ENCODE measurements at regions not wholly inside any gene's neighbourhood (a gene's known extent, or its start where the extent isn't known, plus 50 kb on each side); places are given as distances from the start of the nearest gene placed in this dataset.

- H3K9me3 ChIP-seq (ENCODE audit: control insufficient read depth, insufficient read depth, low read length) = no peaks in the 10 kb centered on the region
- no peak overlapping the region for H3K9ac ChIP-seq (ENCODE audit: low read depth, low read length)
- no peaks in the 10 kb centered on the region for H3K4me1 ChIP-seq (ENCODE audit: insufficient read depth, low read length)
- H3K36me3 ChIP-seq (ENCODE audit: insufficient read depth, low read length) = no peaks in the 10 kb centered on the region
Measured at GRCh38 chr16:64308721-64309120, 813.1 kb downstream of the CDH11 start.

DNA sequence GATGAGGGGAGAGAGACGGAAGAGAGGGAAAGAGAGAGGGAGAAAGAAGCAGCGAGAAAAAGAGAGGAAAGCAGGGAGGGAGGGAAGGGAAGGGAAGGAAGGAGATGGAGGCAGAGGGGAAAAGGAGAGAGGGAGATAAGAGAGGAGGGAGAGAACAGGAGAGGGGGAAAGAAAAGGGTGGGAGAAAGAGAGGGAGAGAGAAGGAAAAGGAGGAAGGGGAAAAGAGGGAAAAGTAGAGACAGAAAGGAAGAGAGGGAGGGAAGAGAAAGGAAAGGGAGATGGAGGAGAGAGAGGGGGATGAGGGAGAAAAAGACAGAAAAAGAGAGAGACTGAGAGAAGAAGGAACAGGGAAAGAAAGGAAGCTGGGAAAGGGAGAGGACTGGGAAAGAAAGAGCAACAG, 814.4 kb downstream of the CDH11 start:
- no peak overlapping the region for H3K9ac ChIP-seq (ENCODE audit: low read depth, low read length)
- no peaks in the 10 kb centered on the region for H3K4me1 ChIP-seq (ENCODE audit: insufficient read depth, low read length)
- H3K9me3 ChIP-seq (ENCODE audit: control insufficient read depth, insufficient read depth, low read length) = no peaks in the 10 kb centered on the region
- no peaks in the 10 kb centered on the region for H3K36me3 ChIP-seq (ENCODE audit: insufficient read depth, low read length)

DNA sequence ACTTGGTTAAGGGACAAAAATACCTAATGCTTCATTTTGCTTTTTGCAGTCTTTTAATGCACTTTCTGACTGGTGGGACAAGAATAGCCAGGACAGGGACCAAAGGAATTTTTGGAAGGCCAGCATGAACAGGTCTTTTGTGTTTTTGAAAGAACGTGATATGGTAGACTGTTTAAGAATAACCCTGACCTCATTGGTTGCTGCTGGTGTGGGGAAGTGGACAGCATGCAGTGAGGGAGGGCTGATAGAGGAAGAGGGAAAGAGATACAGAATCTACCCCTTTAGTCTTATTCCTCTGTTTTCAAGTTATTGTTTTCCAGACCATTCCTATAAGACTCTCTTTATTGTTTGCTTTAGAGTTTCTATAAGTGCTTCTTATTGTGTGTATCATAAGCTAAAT, 816.2 kb downstream of the CDH11 start:
- H3K4me1 ChIP-seq (ENCODE audit: insufficient read depth, low read length) = no peaks in the 10 kb centered on the region
- H3K9me3 ChIP-seq (ENCODE audit: control insufficient read depth, insufficient read depth, low read length) = no peaks in the 10 kb centered on the region
- H3K9ac ChIP-seq (ENCODE audit: low read depth, low read length) = no peak overlapping the region
- no peaks in the 10 kb centered on the region for H3K36me3 ChIP-seq (ENCODE audit: insufficient read depth, low read length)

DNA sequence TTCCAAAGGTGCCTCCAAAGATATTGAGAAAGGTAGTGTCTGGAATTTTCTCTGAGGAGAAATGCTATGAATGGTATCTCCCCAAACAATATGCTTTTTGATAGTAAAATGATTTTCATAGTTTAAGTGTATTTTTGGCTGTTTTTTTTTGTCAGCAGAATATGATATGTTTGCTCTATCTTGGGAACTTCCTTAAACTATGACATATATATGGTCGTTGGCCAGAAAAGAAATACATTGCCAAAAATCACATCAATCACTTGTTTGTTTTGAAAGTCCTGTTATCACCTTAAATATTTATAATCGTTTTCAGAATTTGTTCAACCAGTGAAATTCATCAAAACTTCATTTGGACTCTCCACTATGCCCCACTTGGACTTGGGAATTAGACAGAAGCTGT, 816.9 kb downstream of the CDH11 start:
- no peaks in the 10 kb centered on the region for H3K9me3 ChIP-seq (ENCODE audit: control insufficient read depth, insufficient read depth, low read length)

GRCh38 chr16:64304396-64304795, 817.5 kb downstream of the CDH11 start:
- Histone ChIP-seq H3K4me1 (ENCODE audit: insufficient read depth, low read length) (no peaks in the 10 kb centered on the region), H3K9me3 (ENCODE audit: control insufficient read depth, insufficient read depth, low read length) (no peaks in the 10 kb centered on the region), H3K9ac (ENCODE audit: low read depth, low read length) (no peak overlapping the region), H3K36me3 (ENCODE audit: insufficient read depth, low read length) (no peaks in the 10 kb centered on the region)

More for the DNA sequence above, 816.9 kb downstream of the CDH11 start:
- no peaks in the 10 kb centered on the region for H3K4me1 ChIP-seq (ENCODE audit: insufficient read depth, low read length)
- no peak overlapping the region for H3K9ac ChIP-seq (ENCODE audit: low read depth, low read length)
- H3K36me3 ChIP-seq (ENCODE audit: insufficient read depth, low read length) = no peaks in the 10 kb centered on the region

DNA sequence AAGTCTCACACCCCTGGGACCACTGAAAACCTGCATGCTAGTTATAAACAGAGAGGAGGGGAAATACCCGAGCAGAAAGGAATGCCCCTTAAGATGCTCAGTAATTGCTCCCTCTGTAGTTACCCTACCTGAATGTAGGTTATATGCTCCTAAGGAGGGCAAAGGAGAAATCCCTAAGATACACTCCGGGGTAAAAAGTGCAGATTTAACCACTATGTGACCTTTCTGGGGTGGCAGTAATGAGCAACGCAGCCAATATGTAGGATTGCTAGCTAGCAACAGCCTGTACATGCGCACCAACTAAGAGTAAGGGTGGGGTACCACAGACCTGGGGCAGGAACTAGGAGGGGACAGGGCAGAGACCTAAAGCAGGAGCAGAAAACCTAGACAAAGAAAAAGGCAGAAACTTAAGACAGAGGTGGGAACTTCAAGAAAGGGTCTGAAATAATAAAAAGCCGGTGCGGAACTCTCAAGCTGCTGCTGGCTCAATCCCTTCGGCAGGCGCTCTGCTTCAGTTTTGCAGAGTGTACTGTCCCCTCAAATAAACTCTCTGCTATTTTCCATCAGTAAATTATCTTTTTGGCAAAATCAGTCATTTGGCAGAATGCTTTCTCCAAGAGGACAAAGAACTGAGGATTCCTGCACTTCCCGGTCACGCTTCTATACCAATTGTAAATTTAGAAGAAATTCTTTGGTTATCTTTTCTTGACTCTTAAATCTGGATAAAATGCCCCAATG, 823.8 kb downstream of the CDH11 start:
- H3K36me3 ChIP-seq (ENCODE audit: insufficient read depth, low read length) = no peaks in the 10 kb centered on the region
- H3K9ac ChIP-seq (ENCODE audit: low read depth, low read length) = no peak overlapping the region
- H3K4me1 ChIP-seq (ENCODE audit: insufficient read depth, low read length) = no peaks in the 10 kb centered on the region
- H3K9me3 ChIP-seq (ENCODE audit: control insufficient read depth, insufficient read depth, low read length) = no peaks in the 10 kb centered on the region

DNA sequence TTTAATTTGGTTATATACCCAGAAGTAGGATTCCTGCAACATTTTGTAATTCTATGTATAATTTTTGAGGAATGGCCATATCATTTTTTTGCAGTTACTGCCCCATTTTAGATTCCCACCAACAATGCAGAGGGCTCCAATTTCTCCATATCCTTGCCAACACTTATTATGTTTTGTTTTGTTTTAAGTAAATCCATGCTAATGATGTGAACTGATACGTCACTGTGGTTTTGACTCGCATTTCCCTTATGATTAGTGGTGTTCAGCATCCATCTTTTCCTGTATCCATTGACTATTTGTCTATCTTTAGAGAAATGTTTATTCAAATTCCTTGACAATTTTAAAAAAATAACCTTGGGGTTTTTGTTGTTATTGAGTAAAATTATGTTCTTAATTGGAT, 826.4 kb downstream of the CDH11 start:
- Histone ChIP-seq H3K9me3 (ENCODE audit: control insufficient read depth, insufficient read depth, low read length) (no peaks in the 10 kb centered on the region), H3K9ac (ENCODE audit: low read depth, low read length) (no peak overlapping the region), H3K36me3 (ENCODE audit: insufficient read depth, low read length) (no peaks in the 10 kb centered on the region), H3K4me1 (ENCODE audit: insufficient read depth, low read length) (no peaks in the 10 kb centered on the region)

GRCh38 chr16:64292953-64293352, 828.9 kb downstream of the CDH11 start:
- Histone ChIP-seq H3K36me3 (ENCODE audit: insufficient read depth, low read length) (no peaks in the 10 kb centered on the region), H3K9ac (ENCODE audit: low read depth, low read length) (no peak overlapping the region), H3K4me1 (ENCODE audit: insufficient read depth, low read length) (no peaks in the 10 kb centered on the region), H3K9me3 (ENCODE audit: control insufficient read depth, insufficient read depth, low read length) (no peaks in the 10 kb centered on the region)

GRCh38 chr16:64292161-64292560, 829.7 kb downstream of the CDH11 start:
- Histone ChIP-seq H3K9me3 (ENCODE audit: control insufficient read depth, insufficient read depth, low read length) (no peaks in the 10 kb centered on the region), H3K36me3 (ENCODE audit: insufficient read depth, low read length) (no peaks in the 10 kb centered on the region), H3K4me1 (ENCODE audit: insufficient read depth, low read length) (no peaks in the 10 kb centered on the region), H3K9ac (ENCODE audit: low read depth, low read length) (no peak overlapping the region)

DNA sequence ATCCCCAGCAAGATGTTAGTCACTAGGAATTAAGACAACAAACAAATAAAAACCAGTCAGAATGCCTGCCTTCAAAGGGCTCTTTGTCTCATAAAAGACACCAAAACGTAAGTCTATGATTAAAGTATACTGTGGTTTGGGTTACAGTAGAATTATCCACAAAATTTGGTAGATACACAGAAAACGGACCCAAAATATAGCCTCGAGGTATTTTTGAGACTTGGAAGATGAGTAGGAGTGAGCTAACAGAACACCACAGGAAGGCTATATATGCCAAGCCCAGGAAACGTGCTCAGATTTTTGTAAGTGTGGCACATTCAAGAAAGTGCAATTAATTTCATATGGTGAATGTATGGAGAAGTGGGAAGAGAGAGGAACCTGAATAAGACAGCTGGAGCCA, 831.4 kb downstream of the CDH11 start:
- no peaks in the 10 kb centered on the region for H3K4me1 ChIP-seq (ENCODE audit: insufficient read depth, low read length)
- no peaks in the 10 kb centered on the region for H3K36me3 ChIP-seq (ENCODE audit: insufficient read depth, low read length)
- H3K9ac ChIP-seq (ENCODE audit: low read depth, low read length) = no peak overlapping the region
- no peaks in the 10 kb centered on the region for H3K9me3 ChIP-seq (ENCODE audit: control insufficient read depth, insufficient read depth, low read length)

- H3K9ac ChIP-seq (ENCODE audit: low read depth, low read length) = no peak overlapping the region
- no peaks in the 10 kb centered on the region for H3K4me1 ChIP-seq (ENCODE audit: insufficient read depth, low read length)
- no peaks in the 10 kb centered on the region for H3K9me3 ChIP-seq (ENCODE audit: control insufficient read depth, insufficient read depth, low read length)
- no peaks in the 10 kb centered on the region for H3K36me3 ChIP-seq (ENCODE audit: insufficient read depth, low read length)
Measured at GRCh38 chr16:64287655-64288528, 834.0 kb downstream of the CDH11 start.

DNA sequence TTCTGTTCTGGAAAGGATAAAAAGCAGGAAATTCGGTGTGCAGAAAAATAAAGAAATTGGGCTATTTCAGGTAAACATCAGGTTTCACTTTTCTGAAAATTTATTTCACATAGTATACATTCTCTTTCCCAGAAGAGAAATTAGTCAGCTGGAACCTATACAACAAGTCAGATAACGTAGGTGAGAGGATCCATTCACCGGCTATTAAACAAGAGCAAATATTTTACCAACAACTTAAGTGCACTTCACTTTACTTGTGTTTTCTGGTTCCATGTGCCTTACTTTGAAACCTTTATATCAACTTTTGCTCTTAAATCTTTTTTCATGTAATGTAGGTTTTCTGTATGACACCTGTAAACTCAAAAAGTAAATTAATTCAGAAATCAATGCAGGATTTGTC, 839.7 kb downstream of the CDH11 start:
- Histone ChIP-seq H3K36me3 (ENCODE audit: insufficient read depth, low read length) (no peaks in the 10 kb centered on the region), H3K9me3 (ENCODE audit: control insufficient read depth, insufficient read depth, low read length) (no peaks in the 10 kb centered on the region; the same call in 1 of the 2 replicates), H3K9ac (ENCODE audit: low read depth, low read length) (no peak overlapping the region), H3K4me1 (ENCODE audit: insufficient read depth, low read length) (no peaks in the 10 kb centered on the region)

GRCh38 chr16:64280317-64280716, 841.5 kb downstream of the CDH11 start:
- H3K36me3 ChIP-seq (ENCODE audit: insufficient read depth, low read length) = no peaks in the 10 kb centered on the region
- no peak overlapping the region for H3K9ac ChIP-seq (ENCODE audit: low read depth, low read length)
- no peaks in the 10 kb centered on the region for H3K4me1 ChIP-seq (ENCODE audit: insufficient read depth, low read length)
- H3K9me3 ChIP-seq (ENCODE audit: control insufficient read depth, insufficient read depth, low read length) = no peaks in the 10 kb centered on the region; the same call in 1 of the 2 replicates

DNA sequence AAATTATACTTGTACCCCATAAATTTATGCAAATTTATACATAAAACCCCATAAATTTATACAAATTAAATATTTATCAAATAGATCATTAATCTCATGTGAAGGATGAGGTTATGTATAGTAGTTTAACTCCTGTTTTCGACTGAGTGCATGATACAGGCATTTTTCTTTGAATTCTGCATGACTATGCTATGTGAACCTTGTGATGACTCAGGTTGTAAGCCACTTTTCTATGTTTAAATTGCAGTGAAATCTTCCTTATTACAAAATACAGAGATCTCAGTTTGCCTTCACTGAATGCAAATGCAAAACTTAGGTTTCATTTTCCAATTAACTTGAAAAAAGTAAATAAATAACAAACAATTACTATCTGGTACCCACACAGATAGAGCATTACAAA, 843.7 kb downstream of the CDH11 start:
- Histone ChIP-seq H3K9me3 (ENCODE audit: control insufficient read depth, insufficient read depth, low read length) (no peaks in the 10 kb centered on the region; the same call in 1 of the 2 replicates), H3K36me3 (ENCODE audit: insufficient read depth, low read length) (no peaks in the 10 kb centered on the region), H3K4me1 (ENCODE audit: insufficient read depth, low read length) (no peaks in the 10 kb centered on the region), H3K9ac (ENCODE audit: low read depth, low read length) (no peak overlapping the region)

DNA sequence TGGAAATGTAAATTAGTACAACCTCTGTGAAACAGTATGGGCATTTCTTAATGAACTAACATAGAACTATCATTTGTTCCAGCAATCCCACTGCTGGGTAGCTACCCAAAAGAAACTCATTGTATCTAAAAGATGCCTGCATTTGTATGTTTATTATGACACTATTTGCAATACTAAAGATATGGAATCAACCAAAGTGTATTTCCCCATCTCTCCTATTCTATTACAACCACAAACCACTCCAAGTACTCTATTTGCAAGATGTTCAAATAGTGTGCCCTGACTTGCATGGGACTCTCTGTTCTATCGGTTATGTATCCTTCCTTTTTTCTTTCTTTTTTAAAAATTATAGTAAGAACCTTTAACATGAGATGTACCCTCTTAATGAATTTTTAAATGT, 845.2 kb downstream of the CDH11 start:
- Histone ChIP-seq H3K4me1 (ENCODE audit: insufficient read depth, low read length) (no peaks in the 10 kb centered on the region), H3K9me3 (ENCODE audit: control insufficient read depth, insufficient read depth, low read length) (no peaks in the 10 kb centered on the region; the same call in 1 of the 2 replicates), H3K9ac (ENCODE audit: low read depth, low read length) (no peak overlapping the region), H3K36me3 (ENCODE audit: insufficient read depth, low read length) (no peaks in the 10 kb centered on the region)
